ENCODE measurements at regions not wholly inside any gene's neighbourhood (a gene's known extent, or its start where the extent isn't known, plus 50 kb on each side); places are given as distances from the start of the nearest gene placed in this dataset.

- DNase-seq: no peak
Measured at GRCh38 chr1:96964761-96965160, 243.2 kb downstream of the PTBP2 start.

GRCh38 chr1:96966536-96967138 lies 245.1 kb downstream of the PTBP2 start:
- peak; percentile 49 for DNase-seq

- DNase-seq: no peak
Measured at GRCh38 chr1:96967311-96967710, 245.7 kb downstream of the PTBP2 start.

- DNase-seq: no peak
Measured at GRCh38 chr1:96968541-96968940, 247.0 kb downstream of the PTBP2 start.

- DNase-seq: no peak
Measured at GRCh38 chr1:96968983-96969382, 247.4 kb downstream of the PTBP2 start.

DNA sequence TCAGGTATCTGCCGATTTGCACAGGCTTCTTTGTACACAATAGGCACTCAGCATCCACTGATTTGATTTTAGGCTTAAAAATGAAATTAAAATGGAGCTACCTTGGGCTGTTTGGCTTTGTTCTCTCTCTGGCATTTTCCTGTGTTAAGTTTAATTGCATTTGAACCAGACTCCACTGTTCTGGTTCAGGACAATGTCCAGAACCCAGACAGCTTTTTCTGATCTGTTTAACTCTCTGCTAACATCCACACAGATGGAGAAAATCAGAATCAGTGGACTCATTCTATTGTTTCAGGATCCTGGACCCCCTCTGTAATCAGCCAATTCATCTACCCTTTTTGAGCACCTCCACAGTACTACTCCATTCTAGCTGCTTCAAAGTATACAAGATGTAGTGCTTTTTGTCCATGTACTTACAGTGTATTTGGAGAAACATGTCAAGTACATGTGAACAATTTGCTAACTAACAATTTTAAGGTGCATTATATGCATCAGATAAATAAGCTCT lies 248.1 kb downstream of the PTBP2 start:
- DNase-seq: no peak

DNA sequence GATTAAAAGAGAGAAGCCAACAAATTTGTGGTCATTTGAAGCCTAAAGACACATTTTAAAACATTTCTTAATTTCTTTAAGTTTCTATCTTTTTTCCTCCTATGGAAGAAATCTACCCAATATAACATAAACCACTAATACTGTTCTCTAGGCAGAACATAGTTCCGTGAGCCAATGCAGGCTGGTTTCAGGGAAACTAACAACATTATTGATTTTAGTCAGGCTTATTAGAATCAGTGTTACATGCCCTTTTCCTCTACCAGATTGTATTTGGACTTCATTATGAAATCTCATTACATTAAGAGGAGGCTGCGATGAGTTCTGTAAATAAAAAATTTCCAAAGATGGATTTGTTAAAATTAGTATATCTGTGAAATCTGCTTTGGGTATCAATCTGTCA lies 249.9 kb downstream of the PTBP2 start:
- no peak for DNase-seq

- DNase-seq: no peak
Measured at GRCh38 chr1:96971849-96972602, 250.4 kb downstream of the PTBP2 start.

- no peak for DNase-seq
Measured at GRCh38 chr1:96973605-96974004, 252.0 kb downstream of the PTBP2 start.

DNA sequence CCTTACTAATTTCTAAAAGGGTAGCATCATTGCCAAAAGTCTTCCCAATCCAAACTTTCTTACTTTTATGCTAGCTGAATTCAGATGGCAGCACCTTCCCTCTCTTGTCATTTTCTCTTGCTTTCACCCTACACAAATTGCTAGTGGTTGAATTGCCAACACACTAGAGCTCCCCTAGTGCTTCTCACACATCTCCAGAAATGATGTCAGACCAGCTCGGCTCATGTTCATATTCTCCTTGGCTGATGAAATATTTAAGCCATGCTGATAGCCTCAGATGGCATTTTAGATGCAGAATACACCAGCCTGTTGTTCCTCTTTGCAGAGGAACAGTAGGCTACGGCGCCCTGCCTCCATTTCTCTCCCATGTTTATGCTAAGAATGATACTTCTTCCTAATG lies 256.9 kb downstream of the PTBP2 start:
- DNase-seq: no peak

DNA sequence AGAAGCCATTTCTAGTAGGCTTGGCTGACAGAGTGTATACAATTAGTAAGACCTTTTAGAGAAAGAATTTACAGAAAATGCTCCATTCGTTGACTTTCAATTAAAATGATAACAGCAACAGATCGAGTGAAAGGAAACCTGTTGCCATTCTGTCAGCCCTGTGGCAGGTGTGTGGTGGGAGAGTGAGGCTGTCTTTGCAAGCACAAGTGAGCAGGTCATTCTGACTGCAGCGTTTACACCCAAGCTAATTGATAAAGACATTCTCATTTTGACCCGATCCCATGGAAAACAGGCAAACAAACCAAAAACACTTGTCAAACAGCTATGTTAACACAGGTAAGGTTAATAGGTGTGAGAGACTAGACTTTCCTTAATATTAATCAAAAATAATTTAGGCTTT lies 257.3 kb downstream of the PTBP2 start:
- DNase-seq: no peak

DNA sequence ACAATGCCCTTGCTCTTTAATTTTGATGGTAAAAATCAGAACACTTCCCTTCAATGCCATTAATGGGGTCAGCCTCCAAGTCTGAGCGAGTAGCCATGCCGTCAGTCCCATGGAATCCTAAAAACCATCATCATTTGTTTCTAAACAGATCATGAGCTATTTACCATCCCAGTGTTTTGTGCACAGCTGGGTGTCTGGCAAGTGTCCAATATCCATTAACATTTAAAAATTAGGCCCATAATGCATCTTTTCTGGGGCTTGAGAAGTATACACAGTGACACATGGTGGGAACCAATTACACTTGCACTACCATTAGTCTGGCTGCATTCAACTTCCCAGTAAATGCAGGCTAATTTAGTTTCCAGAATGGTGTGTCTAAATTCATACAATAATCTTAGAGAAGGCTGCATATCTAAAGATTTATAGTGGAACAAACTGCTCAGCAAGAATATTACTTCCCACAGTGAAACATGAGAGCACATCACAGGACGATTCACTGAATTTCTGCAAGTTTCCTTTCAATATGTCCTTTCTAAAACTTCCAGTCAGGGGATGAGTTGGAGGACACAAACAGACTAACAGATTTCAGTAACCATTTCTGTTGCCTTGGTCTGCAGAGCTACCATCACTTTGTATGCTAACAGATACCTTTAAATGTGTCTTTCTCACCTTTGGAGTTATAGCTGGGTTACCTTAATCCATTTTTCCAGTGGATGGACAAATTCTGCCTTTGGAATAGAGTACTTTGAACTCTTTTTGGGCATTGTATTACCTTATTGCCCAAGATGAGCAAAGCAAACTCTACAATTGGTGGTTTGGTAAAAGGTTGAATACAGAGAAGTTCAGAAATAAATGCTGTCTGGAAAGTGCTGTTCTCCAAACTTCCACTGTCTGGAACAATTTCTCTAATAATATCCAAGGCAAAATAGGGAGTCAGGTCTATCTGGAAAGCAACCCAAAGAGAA lies 258.0 kb downstream of the PTBP2 start:
- no peak for DNase-seq

DNA sequence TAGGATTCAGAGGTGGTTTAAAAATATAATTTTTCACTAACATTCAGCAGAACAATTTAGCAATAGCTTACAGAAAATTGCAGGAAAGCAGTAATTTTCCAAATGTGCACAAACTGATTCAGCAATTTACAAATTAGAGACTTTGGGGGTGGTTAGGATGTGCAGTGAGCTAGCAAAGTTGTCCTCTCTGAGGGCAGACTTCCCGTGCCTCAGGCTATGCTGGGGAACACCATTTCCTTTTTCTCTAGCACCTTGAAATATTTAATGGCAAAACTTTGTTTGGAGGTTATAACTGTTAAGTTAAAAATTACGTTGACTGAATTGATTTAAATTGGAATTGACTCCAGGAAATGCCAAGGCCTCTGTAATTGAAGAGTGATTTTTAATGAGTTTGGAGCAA lies 258.9 kb downstream of the PTBP2 start:
- no peak for DNase-seq

DNA sequence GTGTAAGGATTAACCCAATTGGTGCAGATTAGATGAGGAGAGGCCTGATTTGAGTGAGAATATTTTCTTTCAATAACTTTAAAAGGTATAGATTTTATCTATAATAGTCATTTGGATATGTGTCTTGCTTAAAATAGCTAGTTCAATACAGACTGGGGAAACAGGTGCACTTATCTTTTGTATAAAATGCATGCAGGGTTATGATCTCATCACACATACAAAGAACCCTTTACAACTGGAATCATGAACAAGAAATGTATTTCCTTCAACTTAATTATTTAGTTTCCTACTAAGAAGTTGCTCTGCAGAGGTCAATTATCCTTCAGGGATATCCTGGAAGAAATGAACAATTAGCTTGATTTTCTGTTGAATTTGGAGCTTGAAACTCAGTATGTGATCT lies 259.6 kb downstream of the PTBP2 start:
- no peak for DNase-seq

DNA sequence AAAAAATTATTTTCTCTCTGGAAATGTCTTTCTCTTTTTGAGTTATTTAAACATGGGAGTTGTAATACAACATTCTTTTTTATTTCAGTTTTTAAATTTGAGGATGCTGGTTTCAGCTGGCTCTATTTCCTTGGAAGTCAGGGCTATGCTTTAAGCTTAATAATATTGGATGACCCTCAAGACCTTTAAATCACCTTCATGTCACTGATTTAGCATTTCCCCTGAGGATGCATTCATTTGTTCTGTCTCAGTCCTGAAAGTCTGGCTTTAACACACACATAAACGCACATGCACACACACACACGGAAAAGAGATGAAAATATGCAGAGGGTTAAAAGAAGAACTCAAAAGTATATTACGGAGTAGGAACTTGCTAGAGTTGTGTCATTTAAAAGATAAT lies 260.5 kb downstream of the PTBP2 start:
- DNase-seq: no peak

DNA sequence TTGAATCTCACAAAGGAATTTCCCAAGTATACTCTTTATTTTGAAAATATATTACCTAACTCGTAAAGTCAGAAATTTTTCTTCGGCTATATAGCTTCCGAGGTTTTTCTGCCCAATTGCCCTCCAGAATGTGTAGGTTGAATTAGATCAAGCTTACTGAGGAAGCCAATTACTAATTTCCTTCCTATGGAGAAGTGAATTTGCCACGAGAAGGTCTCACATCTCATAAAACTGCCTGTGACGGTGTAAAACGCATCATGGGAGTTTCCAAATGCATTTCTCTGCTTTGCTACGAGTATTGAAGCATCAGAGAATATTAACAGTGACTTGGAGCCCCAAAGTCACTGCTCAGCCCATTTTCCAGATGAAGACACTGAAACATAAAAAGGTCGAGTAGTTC lies 262.3 kb downstream of the PTBP2 start:
- DNase-seq: no peak

DNA sequence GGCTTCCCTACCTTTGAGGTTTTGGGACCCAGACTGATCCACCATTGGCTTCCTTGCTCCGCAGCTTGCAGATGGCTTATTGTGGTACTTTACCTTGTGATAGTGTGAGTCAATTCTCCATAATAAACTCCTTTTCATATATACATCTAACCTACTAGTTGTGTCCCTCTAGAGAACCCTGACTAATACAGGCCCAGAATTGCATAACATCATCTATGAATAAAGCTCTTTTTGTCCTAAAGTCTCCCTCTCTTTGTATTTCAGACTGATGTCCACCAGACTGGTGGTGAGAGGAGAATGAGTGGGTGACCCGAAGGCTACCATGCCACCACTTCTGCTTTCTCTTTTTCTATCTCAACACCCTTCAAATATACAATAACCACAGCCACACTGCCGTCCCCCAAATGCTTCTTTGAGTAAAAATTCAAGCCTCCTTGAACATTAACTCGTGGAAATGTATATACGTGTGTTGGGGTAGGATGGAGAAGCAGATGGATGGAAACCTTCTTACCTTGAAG lies 265.7 kb downstream of the PTBP2 start:
- DNase-seq: no peak

DNA sequence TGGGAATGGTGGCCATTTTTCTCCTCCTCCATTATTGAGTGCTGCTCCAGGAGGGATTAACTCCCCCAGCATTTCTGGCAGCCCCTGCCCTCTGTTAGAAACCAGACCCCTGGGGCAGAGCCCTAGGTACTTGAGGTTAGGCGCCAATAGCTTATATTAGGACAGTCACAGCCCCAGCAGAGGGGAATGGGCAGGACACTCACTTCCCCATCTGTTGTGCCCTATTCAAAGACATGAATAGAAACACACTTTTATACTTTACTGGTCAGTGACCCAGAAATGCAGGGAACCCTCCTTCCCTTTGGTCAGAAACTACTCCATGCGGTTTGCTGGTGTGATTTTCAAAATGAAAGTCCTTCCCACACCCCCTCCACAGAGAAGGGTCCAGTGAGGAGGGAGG lies 267.7 kb downstream of the PTBP2 start:
- DNase-seq: no peak

DNA sequence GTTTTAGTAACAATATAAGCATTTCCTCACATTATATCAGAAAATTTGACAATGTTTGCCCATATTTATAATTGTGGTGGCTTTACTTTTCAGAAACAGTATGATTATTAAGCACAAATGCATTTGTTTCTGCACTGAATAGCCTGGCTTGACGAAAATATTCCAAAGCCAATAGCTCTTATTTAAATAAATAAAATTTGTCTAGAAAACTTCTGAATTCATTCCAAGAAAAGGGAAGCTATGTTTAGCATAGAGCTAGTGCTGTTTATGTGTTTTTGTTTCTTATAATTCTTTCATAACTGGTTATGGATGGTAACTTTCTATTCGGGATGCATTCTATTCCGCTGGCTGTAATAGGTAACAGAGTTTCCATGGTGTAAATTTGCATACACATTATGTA lies 268.6 kb downstream of the PTBP2 start:
- DNase-seq: no peak

DNA sequence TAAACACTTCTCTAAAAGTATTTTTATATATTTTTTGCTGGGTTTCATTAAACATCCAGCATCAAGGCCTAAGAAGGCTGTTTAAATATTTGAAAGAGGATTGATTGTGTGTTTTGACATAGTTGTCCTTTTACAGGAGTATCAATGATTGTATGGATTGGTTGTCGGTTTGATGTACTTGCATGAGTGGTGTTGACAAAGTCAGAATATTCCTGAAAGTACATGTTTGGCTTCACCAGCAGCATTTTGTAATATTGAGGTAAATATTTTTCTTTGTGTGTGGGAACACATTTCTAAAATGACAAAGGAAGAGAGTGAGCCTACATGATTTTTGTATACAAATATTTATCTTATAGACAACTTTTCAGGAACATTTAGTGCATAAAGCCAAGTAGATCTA lies 269.7 kb downstream of the PTBP2 start:
- no peak for DNase-seq

- DNase-seq: no peak
Measured at GRCh38 chr1:96992871-96993270, 271.3 kb downstream of the PTBP2 start.

DNA sequence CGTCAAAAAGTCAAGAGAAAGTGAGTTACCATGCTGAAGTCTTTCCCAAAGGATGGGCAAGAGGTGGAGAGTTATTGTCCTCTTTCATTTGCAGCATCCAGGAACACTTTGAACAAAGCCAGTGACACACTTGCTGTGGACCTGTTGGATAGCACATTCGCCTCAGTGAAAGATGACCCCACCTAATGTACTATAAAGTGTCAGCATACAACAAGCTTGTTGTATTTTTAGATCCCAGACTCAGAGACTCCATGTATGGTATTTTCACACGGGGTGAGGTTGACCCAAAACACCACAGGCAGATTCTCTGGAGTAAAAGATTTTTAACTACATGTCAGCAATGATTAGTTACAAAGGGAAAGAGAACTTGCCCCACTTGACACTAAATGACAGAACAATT lies 273.8 kb downstream of the PTBP2 start:
- no peak for DNase-seq

All from renal pelvis (tissue), 1 donor.